ENCODE measurements at regions not wholly inside any gene's neighbourhood (a gene's known extent, or its start where the extent isn't known, plus 50 kb on each side); places are given as distances from the start of the nearest gene placed in this dataset.
"Not testable (repeated sequence)": the region's sequence is repeated elsewhere in the genome, so short reads cannot be mapped to it uniquely, and the experiment has no call there.

GRCh38 chr10:53528974-53529373 lies 756.4 kb upstream of the MBL2 start:
- DNase-seq (ENCODE audit: low spot score) = no peak
- no peak for TF ChIP-seq CTCF (IDR thresholded peaks at IDR 0.05; ENCODE audit: extremely low read depth, missing control alignments)

- DNase-seq (ENCODE audit: low spot score) = no peak
- TF ChIP-seq CTCF (IDR thresholded peaks at IDR 0.05; ENCODE audit: extremely low read depth, missing control alignments) = no peak
Measured at GRCh38 chr10:53521046-53521445, 748.5 kb upstream of the MBL2 start.

GRCh38 chr10:53508197-53508596 lies 735.6 kb upstream of the MBL2 start:
- no peak for DNase-seq (ENCODE audit: low spot score)
- no peak for TF ChIP-seq CTCF (IDR thresholded peaks at IDR 0.05; ENCODE audit: extremely low read depth, missing control alignments)

DNA sequence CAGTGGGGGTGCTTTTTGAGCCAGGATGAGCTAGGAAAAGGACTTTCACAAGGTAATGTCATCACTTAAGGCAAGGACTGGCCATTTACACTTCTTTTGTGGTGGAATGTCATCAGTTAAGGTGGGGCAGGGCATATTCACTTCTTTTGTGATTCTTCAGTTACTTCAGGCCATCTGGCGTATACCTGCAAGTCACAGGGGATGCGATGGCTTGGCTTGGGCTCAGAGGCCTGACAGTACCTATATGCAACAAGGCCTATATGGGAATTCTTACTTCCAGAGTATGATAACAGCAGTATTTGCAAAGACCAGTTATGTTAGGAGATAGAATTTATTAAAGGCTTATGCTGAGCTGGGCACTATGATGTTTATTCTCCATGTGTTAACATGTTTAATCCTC lies 731.9 kb upstream of the MBL2 start:
- not testable (repeated sequence) for DNase-seq (ENCODE audit: low spot score)

DNA sequence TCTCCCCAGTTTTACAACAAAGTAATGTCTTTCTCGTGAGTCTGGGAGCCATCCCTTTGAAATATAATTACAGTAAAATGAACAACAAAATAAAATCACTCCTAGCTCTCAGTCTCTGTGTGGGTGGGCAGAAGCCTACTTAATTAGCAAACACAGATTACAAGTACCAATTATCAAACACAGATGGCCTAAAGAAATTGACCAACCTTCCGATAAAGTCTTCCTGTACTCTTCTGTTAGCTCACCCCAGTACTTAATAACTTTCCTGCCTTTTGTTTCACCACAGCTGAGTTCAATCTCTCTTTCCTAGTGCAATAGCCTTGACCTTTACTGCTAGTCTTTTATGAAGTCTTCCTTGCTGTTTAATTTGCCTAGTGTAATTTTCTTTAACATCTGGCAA lies 719.2 kb upstream of the MBL2 start:
- no peak for DNase-seq (ENCODE audit: low spot score)
- TF ChIP-seq CTCF (IDR thresholded peaks at IDR 0.05; ENCODE audit: extremely low read depth, missing control alignments) = no peak

DNA sequence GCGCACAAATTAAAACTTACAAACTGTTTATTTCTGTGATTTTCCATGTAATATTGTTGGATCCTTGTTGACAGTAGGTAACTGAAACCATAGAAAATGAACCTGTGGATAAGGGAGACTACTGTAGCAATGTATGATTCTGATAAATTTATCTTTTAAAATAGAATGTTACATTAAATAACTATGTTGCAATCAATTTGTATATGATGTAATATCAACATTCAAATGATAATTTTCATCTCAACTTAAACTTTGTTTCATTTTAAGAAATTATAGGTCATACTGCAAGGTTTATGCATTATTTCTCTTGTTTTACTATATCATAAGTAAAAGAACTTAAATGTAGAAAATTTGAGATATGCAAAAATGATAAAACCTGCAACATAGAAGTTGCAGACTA lies 718.0 kb upstream of the MBL2 start:
- TF ChIP-seq CTCF (IDR thresholded peaks at IDR 0.05; ENCODE audit: extremely low read depth, missing control alignments) = no peak
- DNase-seq (ENCODE audit: low spot score) = no peak

DNA sequence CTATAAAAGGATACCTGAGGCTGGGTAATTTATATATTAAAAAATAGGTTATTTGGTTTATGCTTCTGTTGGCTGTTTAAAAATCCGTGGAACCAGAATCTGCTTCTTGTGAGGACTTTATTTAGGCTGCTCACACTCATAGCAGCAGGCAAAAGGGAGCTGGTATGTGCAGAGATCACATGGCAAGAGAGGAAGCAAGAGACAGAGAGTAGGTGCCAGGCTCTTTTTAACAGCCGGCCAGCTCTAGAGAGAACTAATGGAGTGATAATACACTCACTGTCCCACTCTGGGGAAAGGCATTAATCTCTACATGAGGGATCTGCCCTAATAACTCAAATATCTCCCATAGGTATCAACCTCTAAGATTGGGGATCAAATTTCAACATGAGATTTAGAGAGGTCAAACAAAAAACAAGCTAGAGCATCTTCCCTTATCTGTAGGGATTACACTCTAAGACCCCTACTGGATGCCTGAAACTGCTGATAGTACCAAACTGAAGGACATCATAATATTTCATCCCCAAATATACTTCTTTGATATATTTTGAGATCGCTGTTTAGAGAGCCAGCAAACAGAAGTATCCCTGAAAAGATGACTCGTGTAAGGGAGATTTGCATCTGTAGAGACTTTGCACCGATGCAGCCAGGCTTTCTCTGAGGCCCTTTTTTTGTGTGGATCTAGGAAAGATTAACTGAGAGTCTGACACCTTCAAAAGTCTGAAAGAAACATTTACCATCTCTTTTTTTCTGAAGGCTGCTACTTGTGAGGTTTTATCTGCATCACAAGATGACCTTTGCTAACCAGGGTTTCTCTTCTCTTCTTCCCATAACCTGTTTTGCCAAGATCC lies 717.0 kb upstream of the MBL2 start:
- DNase-seq (ENCODE audit: low spot score) = no peak
- no peak for TF ChIP-seq CTCF (IDR thresholded peaks at IDR 0.05; ENCODE audit: extremely low read depth, missing control alignments)
